ENCODE measurements at regions not wholly inside any gene's neighbourhood (a gene's known extent, or its start where the extent isn't known, plus 50 kb on each side); places are given as distances from the start of the nearest gene placed in this dataset.
A peak's percentile ranks its signal among the peaks of the same experiment; 100 is the strongest.

DNA sequence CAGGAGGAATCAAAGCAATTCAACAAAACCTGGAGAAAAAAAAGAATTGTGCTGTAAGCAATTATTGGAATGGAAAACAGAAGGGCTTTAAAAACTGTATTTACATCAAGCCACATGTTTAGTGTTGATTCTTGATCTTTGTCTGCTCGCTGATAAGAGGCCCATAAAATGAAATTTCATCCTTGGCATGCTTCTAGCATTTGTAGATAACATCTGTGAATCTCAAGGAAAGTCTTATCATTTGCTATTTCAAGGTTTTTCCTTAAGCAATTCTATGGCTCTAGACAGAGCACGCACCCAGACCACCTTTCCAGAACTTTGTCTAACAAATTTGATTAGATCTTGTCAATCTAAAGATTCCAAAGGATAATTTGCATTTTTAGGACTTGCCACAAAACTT, 181.0 kb upstream of the FGGY start:
- WGBS (ENCODE audit: extremely low coverage, insufficient coverage, insufficient read length), result no CpG with 5 or more reads among the region's 2 CpGs
- Histone ChIP-seq H3K4ac (ENCODE audit: low read depth, low read length) (no peak overlapping the region), H3K79me2 (ENCODE audit: control insufficient read depth, insufficient read depth, low read length, poor library complexity) (no peaks in the 10 kb centered on the region), H3K36me3 (ENCODE audit: control insufficient read depth in 1 of 2, insufficient read depth in 2 of 2, low read length in 2 of 2) (no peaks in the 10 kb centered on the region), H3K18ac (ENCODE audit: low read length) (no peak overlapping the region), H3K23ac (ENCODE audit: low read length) (no peak overlapping the region), H3K79me1 (ENCODE audit: low read length) (peaks cover 10% of the 10 kb centered on the region), H4K12ac (ENCODE audit: low read depth, low read length) (no peak overlapping the region), H3K9ac (ENCODE audit: low read length) (no peak overlapping the region), H3K9me3 (ENCODE audit: insufficient read depth, low read depth, low read length) (no peaks in the 10 kb centered on the region), H4K91ac (ENCODE audit: low read depth, low read length) (no peak overlapping the region), H2AFZ (ENCODE audit: insufficient read depth, low read length, poor library complexity) (no peak overlapping the region), H3K4me1 (ENCODE audit: control insufficient read depth in 1 of 2, insufficient read depth in 2 of 2, low read length in 2 of 2) (peaks cover 0 to 14% of the 10 kb centered on the region in 2 experiments), H2BK5ac (ENCODE audit: low read depth, low read length, poor library complexity) (no peak overlapping the region), H4K8ac (ENCODE audit: low read depth, low read length) (no peak overlapping the region), H2BK12ac (ENCODE audit: low read length) (no peak overlapping the region), H3K4me3 (ENCODE audit: low read depth, low read length) (no peak overlapping the region), H2AK5ac (ENCODE audit: low read length) (no peak overlapping the region), H3K4me2 (ENCODE audit: low read length) (no peak overlapping the region), H3K27ac (ENCODE audit: low read depth, low read length) (peak overlapping the region; percentile 85), H3K14ac (ENCODE audit: low read length) (no peak overlapping the region), H2BK120ac (ENCODE audit: insufficient read depth, low read length, poor library complexity) (no peak overlapping the region), H3K27me3 (ENCODE audit: insufficient read depth, low read length) (no peaks in the 10 kb centered on the region)
- DNase-seq, result peak; percentile 52 to 88

GRCh38 chr1:59116920-59117542, 179.9 kb upstream of the FGGY start:
- Histone ChIP-seq H2BK5ac (ENCODE audit: low read depth, low read length, poor library complexity) (peak overlapping the region; percentile 42), H3K79me1 (ENCODE audit: low read length) (peaks cover 10% of the 10 kb centered on the region), H3K4me3 (ENCODE audit: low read depth, low read length) (no peak overlapping the region), H4K8ac (ENCODE audit: low read depth, low read length) (no peak overlapping the region), H2AFZ (ENCODE audit: insufficient read depth, low read length, poor library complexity) (no peak overlapping the region), H2BK12ac (ENCODE audit: low read length) (no peak overlapping the region), H3K79me2 (ENCODE audit: control insufficient read depth, insufficient read depth, low read length, poor library complexity) (no peaks in the 10 kb centered on the region), H3K14ac (ENCODE audit: low read length) (no peak overlapping the region), H3K23ac (ENCODE audit: low read length) (no peak overlapping the region), H3K9ac (ENCODE audit: low read length) (no peak overlapping the region), H3K4me2 (ENCODE audit: low read length) (peak overlapping the region; percentile 25), H3K36me3 (ENCODE audit: control insufficient read depth in 1 of 2, insufficient read depth in 2 of 2, low read length in 2 of 2) (no peaks in the 10 kb centered on the region), H3K4me1 (ENCODE audit: control insufficient read depth in 1 of 2, insufficient read depth in 2 of 2, low read length in 2 of 2) (peaks cover 0 to 14% of the 10 kb centered on the region in 2 experiments), H3K9me3 (ENCODE audit: insufficient read depth, low read depth, low read length) (no peaks in the 10 kb centered on the region), H2BK120ac (ENCODE audit: insufficient read depth, low read length, poor library complexity) (peak overlapping the region; percentile 25), H3K18ac (ENCODE audit: low read length) (no peak overlapping the region), H3K4ac (ENCODE audit: low read depth, low read length) (no peak overlapping the region), H3K27me3 (ENCODE audit: insufficient read depth, low read length) (no peaks in the 10 kb centered on the region), H2AK5ac (ENCODE audit: low read length) (no peak overlapping the region), H4K91ac (ENCODE audit: low read depth, low read length) (no peak overlapping the region), H3K27ac (ENCODE audit: low read depth, low read length) (peak overlapping the region; percentile 85), H4K12ac (ENCODE audit: low read depth, low read length) (no peak overlapping the region)
- peak; percentile 26 to 48 for DNase-seq
- no CpG with 5 or more reads among the region's 4 CpGs for WGBS (ENCODE audit: extremely low coverage, insufficient coverage, insufficient read length)

DNA sequence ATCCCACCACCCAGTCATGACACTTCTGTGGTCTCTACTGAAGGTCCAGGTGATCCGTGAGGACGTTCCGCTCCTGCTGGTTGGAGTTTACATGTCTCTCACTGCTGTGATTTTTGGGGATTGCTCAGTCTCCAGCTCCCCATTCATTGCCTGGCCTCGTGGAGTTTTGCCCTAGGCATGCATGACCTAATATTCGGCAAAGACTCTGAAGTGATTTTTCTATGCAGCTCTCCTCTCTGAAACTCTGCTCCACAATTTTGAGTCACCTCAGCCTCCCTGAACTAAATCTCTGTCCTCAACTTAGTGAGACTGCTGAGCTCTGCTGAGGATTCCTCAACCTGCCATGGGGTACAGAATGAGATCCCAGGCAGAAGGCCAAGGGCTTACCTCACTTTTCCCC, 174.4 kb upstream of the FGGY start:
- Histone ChIP-seq H2BK5ac (ENCODE audit: low read depth, low read length, poor library complexity) (no peak overlapping the region), H3K4me1 (ENCODE audit: control insufficient read depth in 1 of 2, insufficient read depth in 2 of 2, low read length in 2 of 2) (peaks cover 0 to 2% of the 10 kb centered on the region in 2 experiments), H3K14ac (ENCODE audit: low read length) (no peak overlapping the region), H3K4ac (ENCODE audit: low read depth, low read length) (no peak overlapping the region), H3K27me3 (ENCODE audit: insufficient read depth, low read length) (no peaks in the 10 kb centered on the region), H2AK5ac (ENCODE audit: low read length) (no peak overlapping the region), H3K4me3 (ENCODE audit: low read depth, low read length) (no peak overlapping the region), H3K9me3 (ENCODE audit: insufficient read depth, low read depth, low read length) (no peaks in the 10 kb centered on the region), H3K79me1 (ENCODE audit: low read length) (no peaks in the 10 kb centered on the region), H3K36me3 (ENCODE audit: control insufficient read depth in 1 of 2, insufficient read depth in 2 of 2, low read length in 2 of 2) (no peaks in the 10 kb centered on the region), H4K12ac (ENCODE audit: low read depth, low read length) (no peak overlapping the region), H2AFZ (ENCODE audit: insufficient read depth, low read length, poor library complexity) (no peak overlapping the region), H3K27ac (ENCODE audit: low read depth, low read length) (no peak overlapping the region), H4K8ac (ENCODE audit: low read depth, low read length) (no peak overlapping the region), H3K23ac (ENCODE audit: low read length) (no peak overlapping the region), H4K91ac (ENCODE audit: low read depth, low read length) (no peak overlapping the region), H3K4me2 (ENCODE audit: low read length) (no peak overlapping the region), H2BK12ac (ENCODE audit: low read length) (peak overlapping the region; percentile 88), H3K18ac (ENCODE audit: low read length) (no peak overlapping the region), H2BK120ac (ENCODE audit: insufficient read depth, low read length, poor library complexity) (no peak overlapping the region), H3K79me2 (ENCODE audit: control insufficient read depth, insufficient read depth, low read length, poor library complexity) (no peaks in the 10 kb centered on the region), H3K9ac (ENCODE audit: low read length) (no peak overlapping the region)
- DNase-seq, result no peak
- WGBS (ENCODE audit: extremely low coverage, insufficient coverage, insufficient read length), result no CpG with 5 or more reads among the region's 5 CpGs

DNA sequence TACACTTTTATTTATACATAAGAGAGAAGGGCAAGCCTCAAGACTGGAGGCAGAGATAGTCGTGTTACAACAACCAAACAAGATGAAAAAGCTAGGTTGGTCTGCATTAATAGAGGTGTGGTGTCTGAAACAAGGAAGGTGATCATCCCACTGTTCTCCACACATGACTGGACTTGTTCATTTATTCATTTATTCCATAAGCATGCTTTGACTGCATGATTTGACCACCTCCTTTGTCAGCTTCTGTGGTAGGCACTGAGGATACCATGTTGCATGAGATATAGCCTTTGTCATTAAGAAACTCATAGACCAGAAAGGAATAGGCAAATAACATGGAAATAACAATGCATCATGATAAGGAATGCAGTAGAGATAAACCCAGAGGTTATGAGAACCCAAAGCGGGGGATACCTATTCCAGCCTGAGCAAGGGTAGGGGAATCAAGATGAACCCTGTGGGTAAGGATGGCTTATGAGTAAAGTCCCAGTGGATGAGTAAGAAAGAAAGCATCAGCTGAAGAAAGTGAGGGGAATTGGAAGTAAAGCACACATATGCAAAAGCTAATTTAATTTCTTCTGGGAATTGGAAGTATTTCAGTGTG, 173.7 kb upstream of the FGGY start:
- Histone ChIP-seq H3K4me3 (ENCODE audit: low read depth, low read length) (no peak overlapping the region), H3K14ac (ENCODE audit: low read length) (no peak overlapping the region), H3K23ac (ENCODE audit: low read length) (no peak overlapping the region), H3K9ac (ENCODE audit: low read length) (no peak overlapping the region), H3K4me2 (ENCODE audit: low read length) (no peak overlapping the region), H2BK5ac (ENCODE audit: low read depth, low read length, poor library complexity) (no peak overlapping the region), H4K8ac (ENCODE audit: low read depth, low read length) (no peak overlapping the region), H3K27ac (ENCODE audit: low read depth, low read length) (no peak overlapping the region), H3K79me1 (ENCODE audit: low read length) (no peaks in the 10 kb centered on the region), H3K9me3 (ENCODE audit: insufficient read depth, low read depth, low read length) (no peaks in the 10 kb centered on the region), H3K27me3 (ENCODE audit: insufficient read depth, low read length) (no peaks in the 10 kb centered on the region), H4K91ac (ENCODE audit: low read depth, low read length) (no peak overlapping the region), H3K36me3 (ENCODE audit: control insufficient read depth in 1 of 2, insufficient read depth in 2 of 2, low read length in 2 of 2) (no peaks in the 10 kb centered on the region), H3K4ac (ENCODE audit: low read depth, low read length) (no peak overlapping the region), H3K4me1 (ENCODE audit: control insufficient read depth in 1 of 2, insufficient read depth in 2 of 2, low read length in 2 of 2) (peaks cover 0 to 2% of the 10 kb centered on the region in 2 experiments), H2BK120ac (ENCODE audit: insufficient read depth, low read length, poor library complexity) (no peak overlapping the region), H3K79me2 (ENCODE audit: control insufficient read depth, insufficient read depth, low read length, poor library complexity) (no peaks in the 10 kb centered on the region), H4K12ac (ENCODE audit: low read depth, low read length) (no peak overlapping the region), H2BK12ac (ENCODE audit: low read length) (no peak overlapping the region), H2AFZ (ENCODE audit: insufficient read depth, low read length, poor library complexity) (no peak overlapping the region), H2AK5ac (ENCODE audit: low read length) (no peak overlapping the region), H3K18ac (ENCODE audit: low read length) (no peak overlapping the region)
- DNase-seq, result no peak
- WGBS (ENCODE audit: extremely low coverage, insufficient coverage, insufficient read length), result no CpG with 5 or more reads among the region's 2 CpGs

Data from trophoblast cell (in vitro differentiated cells and primary cell).